ENCODE measurements at regions not wholly inside any gene's neighbourhood (a gene's known extent, or its start where the extent isn't known, plus 50 kb on each side); places are given as distances from the start of the nearest gene placed in this dataset.
"Not testable (repeated sequence)": the region's sequence is repeated elsewhere in the genome, so short reads cannot be mapped to it uniquely, and the experiment has no call there.

DNA sequence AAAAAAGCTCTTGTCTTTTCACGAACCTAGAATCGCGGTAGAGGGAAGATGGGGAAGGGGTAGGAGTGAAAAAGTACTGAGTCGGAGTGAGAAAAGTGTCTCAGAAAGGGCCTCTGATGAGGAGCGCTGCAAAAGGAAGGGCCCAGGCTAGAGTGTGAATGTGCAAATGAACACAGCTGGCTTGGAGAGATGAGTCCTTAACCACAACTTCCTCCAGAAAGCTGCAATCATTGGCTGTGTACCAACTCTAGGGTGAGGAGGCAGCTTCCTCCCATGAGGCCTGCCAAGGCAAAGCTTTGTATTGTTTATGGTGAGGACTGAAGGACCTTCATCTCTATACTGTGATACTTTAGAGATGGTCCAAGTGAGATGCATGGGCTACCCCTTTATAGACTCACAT lies 566.9 kb upstream of the ANO5 start:
- DNase-seq (ENCODE audit: low spot score) = peak; percentile 59

DNA sequence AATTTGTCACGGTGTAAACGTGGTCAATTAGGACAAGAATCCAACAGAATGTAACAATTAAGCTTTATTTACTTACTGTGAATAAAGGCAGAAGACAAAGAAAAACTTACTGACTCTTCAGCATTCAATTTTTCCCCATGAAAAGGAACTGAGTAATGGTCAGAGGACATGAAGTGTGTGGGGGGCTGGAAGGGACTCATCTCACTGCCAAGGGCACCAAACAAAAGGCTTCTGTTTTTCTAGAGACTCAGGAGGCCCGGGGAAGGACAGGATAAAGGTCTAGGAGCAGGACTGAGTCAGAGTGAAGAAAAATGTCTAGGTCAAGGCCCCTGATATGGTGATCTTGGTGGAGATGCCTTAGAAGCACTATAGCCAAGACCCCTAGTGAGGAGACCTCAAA lies 564.2 kb upstream of the ANO5 start:
- peak; percentile 84 for DNase-seq (ENCODE audit: low spot score)

DNA sequence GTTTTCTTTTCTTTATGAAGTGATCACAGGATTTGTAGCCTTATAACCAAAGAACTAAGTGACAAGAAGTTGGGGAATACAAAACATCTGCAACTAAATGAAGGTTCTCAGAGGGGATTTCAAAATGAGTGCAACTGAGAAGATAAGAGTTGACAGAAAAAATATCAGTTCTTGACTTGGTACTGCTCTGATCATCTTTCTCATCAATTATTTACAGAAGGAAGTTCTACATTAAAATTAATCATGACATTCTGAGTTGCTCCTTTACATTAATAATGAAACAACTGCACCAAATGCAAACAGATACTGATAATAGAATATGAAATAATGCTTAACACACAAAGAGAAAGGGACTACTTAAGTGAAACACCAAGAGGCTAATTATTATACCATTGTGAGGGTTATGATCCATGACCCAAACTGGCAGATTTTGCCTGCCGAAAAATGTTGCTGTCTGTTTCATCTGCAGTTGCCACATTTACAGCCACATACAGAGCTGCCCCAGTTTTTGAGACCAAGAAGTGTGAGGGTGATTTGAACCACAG lies 561.9 kb upstream of the ANO5 start:
- no peak for DNase-seq (ENCODE audit: low spot score)

DNA sequence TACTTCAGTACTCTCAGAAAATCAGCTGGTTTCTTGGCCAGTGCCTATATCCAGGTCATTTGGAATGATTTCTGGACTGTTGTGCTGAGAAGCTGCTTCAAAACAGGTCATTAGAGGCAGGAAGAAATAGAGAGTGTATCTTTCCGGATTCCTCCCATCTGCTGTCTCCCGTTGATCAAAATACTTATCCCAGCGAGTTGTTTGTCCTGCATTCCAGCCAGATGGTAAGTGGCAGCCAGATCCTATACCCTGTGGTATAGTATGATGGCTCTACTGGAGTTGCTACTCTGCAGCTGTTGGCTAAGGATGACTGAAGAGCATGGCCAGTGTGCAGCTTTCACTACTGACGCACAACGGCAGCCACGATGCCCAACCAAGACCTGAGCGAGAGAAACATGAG lies 560.9 kb upstream of the ANO5 start:
- DNase-seq (ENCODE audit: low spot score) = no peak

DNA sequence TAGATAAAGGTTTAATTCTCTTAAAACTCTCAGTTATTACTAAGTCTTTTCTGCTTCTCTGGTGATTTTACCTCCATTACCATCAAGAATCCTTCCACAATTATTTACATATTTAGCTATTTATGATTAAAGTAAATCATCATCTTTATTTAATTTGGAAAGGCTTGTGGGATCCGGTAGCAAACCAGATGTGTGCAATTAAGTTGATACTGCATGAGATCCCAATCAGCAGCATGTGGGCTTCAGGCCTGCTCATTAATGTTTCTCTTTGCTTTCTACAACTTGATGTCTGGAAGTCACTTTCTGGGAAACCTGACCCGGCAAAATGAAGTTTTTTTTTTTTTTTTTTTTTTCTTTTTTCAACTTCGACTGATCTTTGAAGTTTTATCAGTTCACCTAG lies 558.4 kb upstream of the ANO5 start:
- DNase-seq (ENCODE audit: low spot score) = no peak

DNA sequence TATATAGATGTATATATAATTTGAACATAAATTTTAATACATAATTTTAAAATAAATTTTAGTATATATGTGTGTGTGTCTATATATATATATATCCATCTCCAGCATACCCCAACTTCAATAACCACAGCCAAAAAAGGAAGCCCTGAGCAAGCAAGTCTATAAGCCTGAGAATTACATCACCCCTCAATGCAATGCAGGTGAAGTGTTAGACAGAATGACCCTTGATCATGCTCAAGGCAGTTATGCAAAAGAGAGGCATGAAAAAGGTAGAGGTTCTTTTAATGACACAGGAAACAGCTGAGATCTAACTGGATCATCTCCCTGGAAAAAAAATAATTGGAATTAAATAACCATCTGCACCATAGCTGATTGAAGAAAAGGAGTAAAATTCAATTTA lies 557.9 kb upstream of the ANO5 start:
- no peak for DNase-seq (ENCODE audit: low spot score)

DNA sequence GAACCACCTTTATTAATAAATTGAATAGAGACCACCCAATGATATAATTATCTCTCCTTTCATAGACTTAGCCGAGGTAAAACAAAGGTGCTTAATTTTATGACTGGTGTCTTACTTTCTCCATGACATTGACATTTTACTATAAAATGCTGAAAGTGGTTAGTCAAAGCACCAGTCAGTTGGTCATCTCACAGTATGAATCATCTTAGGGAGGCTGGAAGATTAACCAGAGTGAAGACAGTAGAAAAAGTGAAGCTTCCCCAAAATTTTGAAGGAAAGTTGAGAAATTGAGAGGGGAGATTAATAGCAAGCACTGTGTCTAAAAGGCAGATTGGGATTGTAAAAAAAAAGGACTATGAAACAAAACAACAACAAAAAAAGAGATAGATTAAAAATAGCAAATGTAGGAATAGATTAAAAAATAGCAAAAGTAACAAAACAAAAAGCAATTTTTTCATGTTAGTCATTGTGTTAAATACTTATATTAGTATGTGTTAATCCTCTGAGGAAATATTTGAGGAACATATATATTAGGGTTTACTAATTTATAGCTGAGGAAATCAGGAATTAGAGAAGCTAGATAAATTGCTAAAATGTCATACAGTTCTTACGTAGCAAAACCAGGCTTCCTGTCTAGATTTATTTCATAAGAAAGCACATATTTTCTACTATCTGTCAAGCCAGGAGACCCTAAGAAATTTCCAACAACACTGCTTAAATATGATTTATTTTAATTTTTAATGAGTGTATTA lies 557.3 kb upstream of the ANO5 start:
- peak; percentile 19 for DNase-seq (ENCODE audit: low spot score)

DNA sequence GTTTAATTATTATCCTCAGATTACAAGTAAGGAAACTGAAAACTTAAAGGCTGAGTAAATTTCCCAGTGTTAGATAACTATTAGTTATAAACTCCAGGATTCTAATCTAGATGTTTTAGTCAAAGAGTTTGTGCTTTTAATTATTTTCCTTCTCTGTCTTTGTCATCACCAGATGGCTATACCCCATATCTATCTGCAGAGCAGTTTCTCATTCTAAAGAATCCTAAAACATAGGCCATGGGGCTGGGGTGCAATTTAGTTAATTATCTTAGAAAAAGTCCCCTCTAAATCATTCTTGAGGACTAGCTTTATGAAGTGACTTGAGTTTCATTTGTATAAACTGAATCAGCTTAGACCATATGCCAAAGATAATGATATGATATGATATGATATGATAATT lies 556.3 kb upstream of the ANO5 start:
- DNase-seq (ENCODE audit: low spot score) = no peak

DNA sequence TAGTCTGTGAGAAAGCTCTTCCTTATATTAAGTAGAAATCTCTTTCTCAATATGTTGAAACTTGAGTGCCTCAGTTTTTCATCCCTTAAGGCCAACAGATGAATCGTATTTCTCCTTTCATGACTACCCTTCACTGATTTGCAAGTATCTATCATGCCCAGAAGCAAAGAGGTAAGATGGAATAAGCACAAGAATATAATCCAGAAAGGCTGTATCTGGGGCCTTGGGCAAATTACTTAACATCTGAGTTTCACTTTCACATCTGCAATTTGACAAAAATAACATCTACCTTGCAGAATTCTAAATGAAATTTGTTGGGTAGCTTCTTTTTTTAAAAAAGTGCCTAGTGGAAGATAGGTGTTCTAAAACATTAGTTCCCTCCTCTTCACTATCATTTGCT lies 552.4 kb upstream of the ANO5 start:
- no peak for DNase-seq (ENCODE audit: low spot score)

DNA sequence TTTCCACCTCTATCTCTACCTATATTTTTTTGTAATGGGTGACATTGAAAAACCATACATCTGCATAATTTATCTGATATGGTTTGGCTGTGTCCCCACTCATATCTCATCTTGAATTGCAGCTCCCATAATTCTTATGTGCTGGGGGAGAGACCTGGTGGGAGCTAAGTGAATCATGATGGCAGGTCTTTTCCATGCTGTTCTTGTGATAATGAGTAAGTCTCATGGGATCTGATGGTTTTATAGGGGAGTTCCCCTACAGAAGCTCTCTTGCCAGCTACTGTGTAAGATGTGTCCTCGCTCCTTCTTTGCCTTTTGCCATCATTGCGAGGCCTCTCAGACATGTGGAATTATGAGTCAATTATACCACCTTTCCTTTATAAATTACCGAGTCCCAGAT lies 551.0 kb upstream of the ANO5 start:
- DNase-seq (ENCODE audit: low spot score) = no peak

DNA sequence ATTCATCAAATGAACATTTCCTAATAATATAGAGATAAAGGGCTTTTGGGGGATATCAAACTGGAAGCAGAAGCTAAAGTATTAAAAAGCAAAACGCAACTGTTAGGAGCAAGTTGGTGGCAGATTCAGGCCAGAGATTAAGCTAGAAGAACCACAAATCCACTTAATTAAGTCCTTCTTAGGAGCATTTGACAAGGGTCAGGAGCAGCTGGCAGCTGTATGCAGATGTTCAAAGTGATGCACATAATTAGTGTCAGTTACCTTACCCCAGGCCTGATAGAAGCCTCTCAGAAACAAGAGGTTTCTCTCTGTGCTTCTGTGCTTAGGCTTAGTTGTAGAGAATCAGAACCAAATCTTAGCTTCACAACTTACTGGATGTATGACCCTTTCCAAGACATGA lies 546.5 kb upstream of the ANO5 start:
- no peak for DNase-seq (ENCODE audit: low spot score)

DNA sequence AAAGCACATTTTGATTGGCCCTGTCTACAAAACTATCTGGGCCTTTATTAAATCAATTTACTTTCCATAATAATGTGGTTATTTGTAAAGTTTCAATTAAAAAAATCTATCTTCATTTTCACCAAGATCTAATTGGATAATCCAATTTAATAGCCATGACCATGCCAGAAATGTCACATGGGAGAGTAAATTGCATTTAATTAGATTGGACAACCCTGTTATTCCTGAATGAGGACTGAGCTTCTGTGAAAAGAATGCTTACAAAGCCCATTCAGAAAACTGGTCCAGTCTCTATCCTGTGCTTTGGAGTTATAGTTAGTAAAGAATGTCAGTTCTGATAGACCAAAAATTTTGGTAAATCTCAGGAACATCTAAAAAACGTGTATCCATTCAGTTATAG lies 541.9 kb upstream of the ANO5 start:
- DNase-seq (ENCODE audit: low spot score) = no peak

DNA sequence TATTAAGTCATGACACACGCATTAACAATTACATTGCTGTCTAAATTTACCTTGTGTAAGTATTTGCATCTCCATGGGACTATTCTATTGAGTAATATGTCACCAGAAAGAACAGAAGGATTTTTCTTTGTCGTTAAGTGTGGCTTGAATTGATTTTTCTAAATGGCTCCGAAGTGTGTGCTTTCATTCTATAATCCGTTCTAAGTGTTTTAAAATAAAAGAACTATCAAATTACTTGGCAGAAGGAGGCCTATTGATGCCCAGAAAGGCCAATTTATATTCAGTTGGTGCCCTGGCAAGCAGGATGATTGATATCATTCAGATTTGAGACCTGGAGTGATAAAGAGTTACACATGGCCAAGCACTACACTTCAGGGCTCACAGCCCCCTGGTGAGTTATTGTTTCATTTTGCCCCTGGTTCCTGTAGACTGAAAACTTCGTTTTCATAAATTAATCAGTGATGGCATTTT lies 538.9 kb upstream of the ANO5 start:
- DNase-seq (ENCODE audit: low spot score) = no peak

DNA sequence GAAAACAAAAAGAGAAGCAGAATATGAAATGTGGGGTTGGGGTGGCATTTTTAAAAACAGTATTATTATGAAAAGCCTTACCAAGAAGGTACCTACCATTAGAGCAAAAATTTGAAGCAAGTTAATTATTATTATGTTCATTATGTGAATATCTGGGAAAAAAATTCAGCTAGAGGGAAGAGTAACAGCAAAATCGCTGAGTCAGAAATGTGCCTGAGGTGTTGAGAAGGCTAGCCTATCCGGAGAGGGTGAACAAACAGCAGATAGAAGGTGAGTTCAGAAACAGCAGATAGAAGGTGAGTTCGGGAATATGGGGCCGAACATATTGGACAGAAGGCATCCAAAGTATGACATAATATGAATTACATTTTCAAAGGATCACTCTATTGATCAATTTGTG lies 536.8 kb upstream of the ANO5 start:
- DNase-seq (ENCODE audit: low spot score) = no peak

DNA sequence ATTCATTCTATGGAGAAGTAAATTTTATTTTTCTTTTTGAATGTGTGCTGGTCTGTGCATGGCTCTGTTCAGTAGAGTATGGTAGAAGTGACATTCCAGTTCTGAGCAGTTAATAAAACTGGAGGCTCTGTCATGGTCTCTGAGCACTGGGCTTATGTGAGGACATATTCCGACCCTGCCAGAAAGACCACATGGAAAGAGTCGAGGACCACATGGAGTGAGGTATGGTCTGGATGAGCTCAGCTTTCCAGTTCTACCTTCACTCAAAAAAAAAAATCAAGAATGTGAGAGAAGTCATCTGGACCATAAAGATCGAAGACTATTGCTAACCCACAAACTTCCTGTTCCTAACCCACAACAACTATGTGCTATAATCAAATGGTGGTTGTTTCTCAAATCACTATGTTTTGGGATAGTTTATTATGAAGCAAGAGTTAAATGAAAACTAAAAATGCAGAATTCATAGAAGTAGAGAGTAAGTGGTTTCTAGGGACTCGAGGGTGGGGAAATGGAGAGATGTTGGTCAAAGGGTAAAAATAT lies 534.2 kb upstream of the ANO5 start:
- no peak for DNase-seq (ENCODE audit: low spot score)

DNA sequence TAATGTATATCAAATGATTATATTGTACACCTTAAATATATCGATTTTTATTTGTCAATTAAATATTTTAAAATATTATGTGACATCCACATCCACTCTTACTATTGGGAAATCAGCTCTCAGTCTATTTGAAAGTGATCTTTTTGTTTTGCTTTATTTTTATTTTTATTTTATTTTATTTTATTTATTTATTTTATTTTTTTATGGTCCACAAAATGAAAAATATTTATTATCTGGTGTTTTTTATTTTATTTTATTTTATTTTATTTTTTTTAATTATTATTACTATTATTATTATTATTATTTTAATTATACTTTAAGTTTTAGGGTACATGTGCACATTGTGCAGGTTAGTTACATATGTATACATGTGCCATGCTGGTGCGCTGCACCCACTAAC lies 533.5 kb upstream of the ANO5 start:
- not testable (repeated sequence) for DNase-seq (ENCODE audit: low spot score)

DNA sequence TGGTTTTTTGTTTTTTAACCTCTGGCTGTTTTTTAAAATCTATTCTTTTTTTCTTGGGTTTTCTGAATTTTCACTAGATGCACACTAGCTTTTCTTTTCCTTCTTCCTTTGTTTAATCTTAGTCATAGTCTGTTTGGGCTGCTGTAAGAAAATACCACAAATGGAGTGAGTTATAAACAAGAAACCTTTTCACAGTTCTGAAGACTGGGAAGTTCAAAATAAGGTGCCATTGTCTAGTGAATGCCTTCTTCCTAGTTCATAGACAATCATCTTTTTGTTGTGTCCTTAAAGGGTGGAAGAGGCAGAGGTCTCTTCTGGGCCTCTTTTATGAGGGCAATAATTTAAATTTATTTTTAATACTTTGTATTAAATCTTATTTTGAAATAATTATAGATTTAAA lies 532.9 kb upstream of the ANO5 start:
- peak; percentile 50 for DNase-seq (ENCODE audit: low spot score)

DNA sequence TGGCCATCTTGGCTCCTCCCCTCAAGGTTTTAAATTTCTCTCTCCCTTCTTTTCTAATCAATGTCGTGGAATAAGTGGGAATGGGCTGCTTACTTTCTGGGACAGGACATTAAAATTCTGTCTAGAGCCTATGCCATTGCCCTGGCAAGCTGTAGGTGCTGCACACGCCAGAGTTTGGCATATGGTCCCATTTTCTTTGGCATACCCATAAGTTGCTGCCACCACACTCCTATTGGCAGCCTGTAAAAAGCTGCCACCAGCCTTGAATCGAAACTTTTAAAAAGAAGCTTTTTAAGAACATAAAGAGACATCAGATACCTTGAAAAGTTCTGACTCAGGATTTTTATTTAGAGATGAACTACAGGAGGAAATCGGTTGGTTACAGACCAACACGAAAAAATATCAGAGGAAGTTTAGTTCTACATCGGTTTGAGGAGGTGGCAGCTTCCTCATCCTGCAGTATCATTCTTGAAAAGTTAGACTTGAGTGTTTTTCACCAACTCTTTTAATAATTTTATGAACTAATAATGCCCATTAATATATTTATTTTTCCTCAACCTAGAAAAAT lies 517.8 kb upstream of the ANO5 start:
- DNase-seq (ENCODE audit: low spot score) = no peak

DNA sequence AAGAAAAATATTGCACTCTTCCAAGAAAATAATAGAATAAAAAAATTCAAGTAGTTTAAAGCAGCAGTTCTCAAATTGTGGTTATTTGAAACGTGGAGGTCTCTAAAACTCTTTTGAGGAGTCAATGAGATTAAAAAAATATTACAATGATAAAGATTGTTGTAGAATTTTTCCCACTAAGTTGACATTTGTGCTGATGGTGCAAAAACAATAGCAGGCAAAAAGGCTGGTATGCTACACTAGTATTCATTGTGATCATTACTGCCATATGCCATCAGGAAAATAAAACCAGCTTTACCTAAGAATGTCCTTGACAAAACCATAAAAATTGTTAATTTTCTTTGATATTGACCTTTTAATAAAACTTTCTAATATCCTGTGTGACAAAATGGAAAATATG lies 505.2 kb upstream of the ANO5 start:
- no peak for DNase-seq (ENCODE audit: low spot score)

DNA sequence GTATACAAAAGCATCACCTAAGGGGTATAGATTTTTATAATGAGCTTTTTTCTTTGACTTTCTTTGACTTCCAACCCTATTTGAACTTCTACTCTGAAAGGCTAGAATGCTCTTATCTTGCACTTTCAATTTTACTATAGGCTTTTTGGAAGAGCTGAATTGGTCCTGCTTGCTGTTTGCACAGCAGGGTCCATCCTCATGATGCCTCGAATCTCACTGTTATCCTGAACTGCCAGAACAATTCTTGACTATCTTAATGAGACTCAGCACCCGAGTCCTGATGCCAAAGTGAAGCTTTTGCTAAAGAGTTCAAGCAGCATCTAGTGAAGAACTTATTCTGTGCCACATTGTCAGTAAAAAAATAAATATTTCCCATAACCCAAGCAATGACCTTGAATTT lies 488.3 kb upstream of the ANO5 start:
- no peak for DNase-seq (ENCODE audit: low spot score)

DNA sequence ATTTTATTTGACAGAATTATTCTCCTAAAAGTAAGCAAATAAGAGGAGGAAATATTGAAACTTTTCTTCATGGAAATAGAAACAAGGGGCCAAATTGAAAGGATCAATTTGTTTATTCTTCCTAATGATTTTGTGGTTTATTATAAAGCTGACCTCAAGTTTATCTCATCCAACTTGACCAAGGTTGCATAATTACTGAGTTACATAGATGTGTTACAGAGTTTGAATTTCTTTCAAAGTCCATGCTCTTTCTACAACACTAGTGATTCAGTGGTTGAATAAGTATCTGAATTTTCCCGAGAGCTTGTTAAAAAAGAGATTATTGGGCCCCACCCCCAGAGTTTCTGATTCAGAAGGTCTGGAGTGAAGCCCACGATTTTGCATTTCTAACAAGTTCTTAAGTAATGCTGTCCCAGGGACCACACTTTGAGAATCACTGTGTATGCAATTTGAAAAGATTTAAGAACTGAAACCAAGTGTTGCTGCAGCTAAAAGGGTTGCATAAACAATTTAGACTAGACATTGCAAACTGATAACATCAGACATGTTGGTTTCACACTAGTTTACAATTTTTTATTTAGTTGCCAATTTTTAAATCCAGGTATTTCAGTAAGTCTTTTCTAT lies 485.7 kb upstream of the ANO5 start:
- DNase-seq (ENCODE audit: low spot score) = no peak

DNA sequence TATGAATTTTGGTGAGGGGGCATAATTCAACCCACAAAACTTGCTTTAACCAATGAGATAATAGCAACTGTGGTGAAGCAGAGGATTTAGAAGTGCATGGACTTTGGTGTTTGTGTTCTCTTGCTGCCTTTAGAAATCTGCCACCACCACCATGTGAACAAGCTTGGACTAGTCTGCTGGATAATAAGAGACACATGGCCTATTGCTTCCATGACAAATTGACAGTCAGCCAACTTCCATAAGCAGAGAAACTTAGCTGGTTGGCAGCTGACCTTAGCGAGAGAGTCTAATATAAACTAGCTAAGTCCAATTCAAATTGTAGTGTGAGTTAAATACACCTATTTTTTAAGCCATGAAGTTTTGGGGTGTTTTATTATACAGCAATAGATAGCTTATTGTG lies 482.1 kb upstream of the ANO5 start:
- no peak for DNase-seq (ENCODE audit: low spot score)

DNA sequence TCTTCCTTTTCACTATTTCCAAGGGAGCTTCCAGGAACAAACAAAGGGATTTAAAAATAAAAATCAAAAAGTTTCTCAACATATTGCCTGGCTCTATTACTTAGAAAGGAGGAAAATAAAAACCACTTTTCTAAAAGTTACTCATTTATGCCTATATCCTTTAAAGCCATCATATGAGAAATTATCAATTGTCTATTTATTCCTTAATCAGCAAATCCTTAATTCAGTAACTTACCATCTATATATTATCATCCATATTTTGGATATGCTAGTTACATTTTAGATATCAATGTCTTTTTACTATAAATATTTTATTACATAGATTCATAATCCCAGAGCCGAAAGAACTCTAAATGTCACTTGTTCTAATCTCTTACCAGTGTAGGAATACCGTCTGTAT lies 481.5 kb upstream of the ANO5 start:
- no peak for DNase-seq (ENCODE audit: low spot score)

Measured in COLO829 (cell line).